Left lobe of liver (tissue), 2 donors: ENCODE measurements at regions not wholly inside any gene's neighbourhood (a gene's known extent, or its start where the extent isn't known, plus 50 kb on each side); places are given as distances from the start of the nearest gene placed in this dataset.
A peak's percentile ranks its signal among the peaks of the same experiment; 100 is the strongest.

ENCODE experiments used
- ATAC-seq: fragments of 200-7000 bp; cut with Tn5 transposase; one replicate; pipeline ENCODE4 v1.9.1; 2020; ENCODE audit warnings: mild to moderate bottlenecking, moderate library complexity
- DNase-seq: peaks from one replicate; pipeline ENCODE4 v3.0.0-alpha.2; 2020; ENCODE audit warnings: low spot score
- donor health status: DM: no; HTN: no; CAD: no; lungs with moderate emphysema.
- donor health status: DM: no; HTN: yes; CAD: no.

- DNase-seq (no peak), ATAC-seq (no peak)
These were observed 50.9 kb upstream of the AFF3 start for GRCh38 chr2:100193291-100193710.

GRCh38 chr2:100192825-100193224 is 50.4 kb upstream of the AFF3 start:
- peak; percentile 57 for ATAC-seq
- DNase-seq: no peak

DNA sequence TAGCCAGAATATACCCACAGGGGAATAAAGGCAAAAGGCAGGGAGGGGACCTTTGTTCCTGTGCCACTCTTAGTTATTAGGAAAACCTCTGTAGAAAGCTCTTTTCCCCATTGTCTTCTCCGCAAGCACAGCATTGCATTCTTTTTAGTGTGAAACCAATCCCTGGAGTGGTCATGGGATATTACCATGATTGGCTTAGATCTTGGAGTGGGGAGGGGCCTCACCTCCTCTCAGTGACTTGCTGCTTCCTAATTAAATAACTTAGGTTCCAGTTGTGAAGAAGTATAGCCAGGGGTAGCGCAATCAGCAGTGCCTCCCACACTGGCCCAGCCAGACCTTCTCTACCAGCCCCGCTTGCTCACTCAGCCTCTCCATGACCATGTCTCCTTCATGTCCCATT is 49.9 kb upstream of the AFF3 start:
- ATAC-seq (no peak), DNase-seq (no peak)
